Endometrial microvascular endothelial cells (primary cell): ENCODE measurements at regions not wholly inside any gene's neighbourhood (a gene's known extent, or its start where the extent isn't known, plus 50 kb on each side); places are given as distances from the start of the nearest gene placed in this dataset.

ENCODE experiments used
- in situ Hi-C: cut with HindIII; loops from 2 replicates; pipeline ENCODE4 v1.10.0; 2017; ENCODE audit warnings: low sequenced_read_pairs, low pct_unique_long_range_greater_than_20kb; ENCODE audit errors: inconsistent ontology term

DNA sequence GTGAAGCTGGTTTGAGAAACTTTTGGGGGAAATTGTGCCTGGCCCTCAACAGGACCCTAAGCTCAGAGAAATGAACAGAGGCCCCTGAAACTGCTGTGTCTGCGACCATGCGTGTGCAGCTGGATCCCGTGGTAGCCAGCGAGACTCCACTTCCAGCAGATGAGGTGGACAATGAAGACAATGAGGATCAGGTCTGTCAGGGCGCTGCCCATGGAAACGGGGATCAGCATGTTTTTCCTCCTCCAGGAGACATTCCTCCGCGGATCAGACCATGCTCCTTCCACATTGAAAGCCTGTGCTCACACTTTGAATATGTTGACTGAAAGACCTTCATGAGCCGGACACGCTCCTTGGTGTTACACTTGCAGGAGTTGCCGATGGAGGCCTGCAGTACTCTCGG is 1439.8 kb upstream of the ALCAM start:
- in situ Hi-C loops = no loop called here

DNA sequence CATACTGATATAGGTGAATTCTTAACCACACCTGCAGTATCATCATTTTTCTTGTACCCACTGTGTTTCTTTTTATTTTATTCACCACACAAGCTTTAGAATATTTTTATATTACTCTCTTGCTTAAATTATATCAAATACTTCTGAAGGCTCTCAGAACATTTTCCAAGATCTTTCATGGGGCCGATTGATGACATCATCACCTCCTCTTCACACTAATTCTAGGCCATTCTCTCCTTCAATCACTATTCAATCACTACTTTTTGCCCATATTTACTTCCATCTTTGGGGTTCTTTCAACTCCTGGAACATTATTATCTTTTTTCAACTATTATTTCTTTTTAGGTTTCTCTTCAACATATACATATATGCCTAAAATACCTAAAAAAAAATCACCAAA is 1438.8 kb upstream of the ALCAM start:
- in situ Hi-C loops = no loop called here

DNA sequence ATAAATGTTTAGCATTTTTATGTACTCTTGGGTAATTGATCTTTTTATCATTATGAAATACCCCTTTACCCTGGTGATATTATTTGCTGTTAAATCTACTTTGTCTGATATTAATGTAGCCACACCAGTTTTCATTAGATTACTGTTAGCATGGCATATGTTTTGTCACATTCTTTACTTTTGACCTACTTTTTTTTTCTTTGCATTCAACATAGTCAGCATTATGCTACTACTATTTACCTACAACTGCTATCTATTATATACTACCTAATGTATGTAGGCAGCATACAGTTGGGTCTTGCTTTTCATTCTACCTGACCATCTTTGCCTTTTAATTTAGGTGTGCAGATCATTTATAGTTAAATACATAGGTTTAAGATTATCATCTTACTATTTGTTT is 1429.6 kb upstream of the ALCAM start:
- in situ Hi-C loops = no loop called here

DNA sequence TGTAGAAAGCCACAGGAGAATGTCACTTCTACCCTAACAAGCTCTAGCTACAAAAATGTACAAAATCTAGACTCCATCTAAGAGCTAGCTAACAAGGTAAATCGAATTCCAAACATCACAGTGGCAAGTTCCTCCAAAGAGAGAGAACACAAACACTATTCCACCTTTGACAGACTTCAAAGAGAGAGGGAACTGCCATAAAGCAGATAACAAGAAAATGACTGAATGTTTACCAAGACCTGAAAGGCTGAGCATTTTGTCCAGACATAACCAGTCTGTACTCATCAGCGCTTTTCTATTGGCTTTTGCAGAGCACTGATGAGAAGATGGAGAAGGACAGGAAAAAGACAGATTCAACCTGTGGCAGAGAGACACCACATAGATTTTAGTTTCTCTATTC is 1419.6 kb upstream of the ALCAM start:
- in situ Hi-C loops = no loop called here

DNA sequence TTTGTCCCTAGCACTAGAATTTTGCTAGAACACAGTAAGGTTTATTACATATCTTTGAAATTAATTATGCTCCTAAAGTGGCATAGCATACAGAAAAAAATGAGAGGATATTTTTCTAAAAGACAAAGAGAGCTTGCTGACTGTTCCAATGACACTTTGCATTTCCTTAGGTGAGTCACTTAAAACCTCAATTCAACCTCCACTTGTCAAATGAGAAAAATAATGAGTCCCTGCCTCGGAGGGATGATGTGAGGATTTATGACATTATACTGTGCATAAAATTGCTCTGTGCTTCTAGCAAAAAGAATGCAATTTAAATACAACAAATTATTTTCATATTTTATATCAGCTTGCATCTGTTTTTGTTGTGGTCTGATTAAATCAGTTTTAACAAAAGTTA is 1417.0 kb upstream of the ALCAM start:
- in situ Hi-C loops = no loop called here

DNA sequence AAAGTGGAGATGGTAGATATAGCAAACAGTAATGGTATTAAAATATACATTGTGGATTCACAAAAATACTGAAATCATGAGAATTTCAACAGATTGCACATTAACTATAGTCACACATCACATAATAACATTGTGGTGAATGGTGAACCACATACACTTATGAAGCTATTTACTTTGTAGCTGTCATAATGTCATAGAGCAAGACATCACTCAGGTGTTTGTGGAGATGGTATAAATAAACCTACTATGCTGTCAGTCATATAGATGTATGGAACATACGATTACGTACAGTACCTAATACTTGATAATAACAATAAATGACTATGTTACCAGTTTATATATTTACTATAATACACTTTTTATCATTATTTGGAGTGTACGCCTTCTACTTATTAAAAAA is 1416.0 kb upstream of the ALCAM start:
- in situ Hi-C loops = no loop called here

DNA sequence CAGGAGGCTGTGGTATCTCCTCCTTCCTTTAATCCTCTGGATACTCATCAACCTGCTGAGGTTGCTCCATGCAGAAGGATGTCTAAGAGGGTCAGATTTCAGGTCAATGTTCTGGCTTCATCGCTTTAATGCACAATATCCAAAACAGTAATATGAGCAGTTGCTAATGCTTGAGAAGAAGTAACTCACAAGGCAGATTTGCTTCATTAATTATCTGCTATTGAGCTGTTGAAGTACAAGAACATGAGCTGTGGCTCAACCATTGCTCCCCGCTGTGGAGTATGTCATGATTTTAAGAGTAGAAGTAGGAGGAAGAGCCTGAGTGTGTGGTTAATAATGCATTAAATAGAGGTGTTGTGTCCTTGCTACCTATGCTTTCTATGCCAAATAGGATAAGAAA is 1412.9 kb upstream of the ALCAM start:
- in situ Hi-C loops = no loop called here

DNA sequence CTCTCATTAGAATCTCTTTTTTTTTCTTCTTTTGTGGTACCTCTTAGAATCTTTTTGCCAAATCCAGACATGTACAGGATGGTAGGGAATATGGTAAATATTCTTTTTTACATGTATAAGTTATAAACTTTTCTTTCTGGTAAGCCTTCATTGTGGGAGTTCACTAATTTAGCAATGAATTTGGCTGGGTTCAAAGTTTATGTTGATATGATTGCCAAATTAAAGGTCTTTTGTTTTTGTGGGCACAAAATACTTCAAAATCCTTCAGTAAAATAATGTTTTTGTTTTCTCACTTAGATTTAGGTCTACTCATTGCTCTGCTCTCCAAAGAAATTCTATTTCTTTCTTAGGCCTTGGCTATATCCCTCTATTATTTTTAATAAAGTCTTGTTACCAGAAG is 1405.9 kb upstream of the ALCAM start:
- in situ Hi-C loops = no loop called here

DNA sequence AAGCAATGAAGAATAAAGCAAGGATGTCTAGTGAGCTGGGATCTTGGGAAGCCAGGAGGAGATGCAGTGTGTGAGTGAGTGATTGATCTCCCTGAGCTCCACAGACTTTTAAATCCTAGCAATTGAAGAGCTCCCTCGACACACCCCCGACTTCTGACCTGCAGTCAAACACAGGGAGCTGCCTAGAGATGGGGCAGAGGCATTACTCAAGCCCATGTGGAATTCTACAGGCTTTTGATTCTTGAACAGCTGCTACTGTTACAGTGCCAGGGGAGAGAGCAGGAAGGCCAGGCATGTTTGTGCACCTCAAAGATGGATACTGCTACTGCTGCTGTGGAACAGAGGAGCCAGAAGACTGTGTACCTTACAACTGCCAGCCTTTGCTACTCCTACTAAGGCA is 1403.1 kb upstream of the ALCAM start:
- in situ Hi-C loops = no loop called here

DNA sequence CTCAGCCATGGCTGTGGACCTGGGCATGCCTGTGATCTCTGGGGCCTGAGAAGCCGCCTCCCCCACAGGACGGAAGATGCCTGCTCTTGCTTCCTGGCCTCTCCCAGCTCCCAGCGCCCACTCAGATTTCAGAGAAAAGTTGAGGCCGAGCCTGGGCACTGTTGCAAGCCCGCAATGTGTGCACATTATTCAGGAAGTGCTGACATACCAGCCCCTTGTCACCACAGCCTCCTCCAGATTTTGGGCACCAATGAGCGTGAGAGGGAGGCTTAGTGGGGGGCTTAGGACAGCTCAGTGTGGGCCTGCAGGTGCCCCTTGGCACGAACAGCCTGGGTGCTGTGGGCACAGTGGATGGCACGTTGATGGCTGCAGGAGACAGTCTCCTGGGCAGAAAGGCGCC is 1400.9 kb upstream of the ALCAM start:
- in situ Hi-C loops = no loop called here

DNA sequence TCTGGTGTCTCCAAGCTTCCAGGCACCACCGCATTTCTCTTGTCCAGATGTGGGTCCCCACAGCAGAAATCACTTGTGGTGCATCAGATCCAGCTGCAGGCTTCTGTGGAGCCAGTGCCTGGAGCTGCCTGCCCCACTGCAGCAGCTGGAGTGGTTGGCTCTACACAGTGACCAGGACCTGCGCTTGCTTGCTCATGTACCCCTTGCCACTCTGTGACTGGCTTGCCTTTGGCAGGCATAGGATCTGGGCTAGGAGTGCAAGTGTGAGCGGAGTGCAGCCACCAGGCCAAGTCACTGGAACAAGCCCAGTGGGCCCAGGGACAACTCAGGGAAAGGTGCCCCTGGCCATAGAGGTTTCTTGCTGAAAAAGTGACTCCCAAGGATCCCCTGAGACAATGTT is 1400.0 kb upstream of the ALCAM start:
- in situ Hi-C loops = no loop called here

DNA sequence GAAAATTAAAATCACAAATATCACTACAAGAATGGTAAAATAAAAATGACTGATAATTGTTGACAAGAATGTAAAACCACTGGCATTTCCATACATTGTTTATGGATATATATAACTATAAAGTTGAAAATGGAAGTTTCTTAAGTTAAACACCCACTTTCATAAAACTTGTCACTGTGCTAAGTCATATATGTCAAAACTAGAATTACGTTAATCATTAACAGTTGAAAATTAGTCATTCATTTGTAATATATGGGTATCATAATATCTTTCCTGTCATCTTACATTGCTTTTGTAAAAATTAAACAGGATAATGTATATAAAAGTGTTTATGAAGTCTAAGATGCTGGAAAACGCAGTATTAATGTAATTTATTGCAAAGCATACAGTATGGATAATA is 1398.6 kb upstream of the ALCAM start:
- in situ Hi-C loops = no loop called here

DNA sequence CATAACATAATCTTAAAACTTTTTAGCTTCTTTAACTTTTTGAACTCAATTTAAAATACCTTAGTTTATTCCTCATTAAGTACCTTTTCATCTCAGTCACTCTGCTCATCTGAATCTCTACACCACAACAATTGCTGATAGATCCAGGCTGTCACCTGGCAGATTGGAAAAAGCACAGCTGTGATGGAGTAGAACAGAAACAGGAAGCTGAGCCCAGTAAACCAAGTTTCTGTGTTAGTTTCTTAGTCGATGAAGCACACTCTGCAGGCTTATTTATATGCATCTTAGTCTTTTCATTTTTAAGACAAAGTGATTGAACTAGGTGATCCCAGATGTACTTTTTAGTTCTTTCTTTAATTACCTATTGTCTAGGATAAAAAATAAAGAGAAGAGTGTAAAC is 1398.0 kb upstream of the ALCAM start:
- in situ Hi-C loops = no loop called here

DNA sequence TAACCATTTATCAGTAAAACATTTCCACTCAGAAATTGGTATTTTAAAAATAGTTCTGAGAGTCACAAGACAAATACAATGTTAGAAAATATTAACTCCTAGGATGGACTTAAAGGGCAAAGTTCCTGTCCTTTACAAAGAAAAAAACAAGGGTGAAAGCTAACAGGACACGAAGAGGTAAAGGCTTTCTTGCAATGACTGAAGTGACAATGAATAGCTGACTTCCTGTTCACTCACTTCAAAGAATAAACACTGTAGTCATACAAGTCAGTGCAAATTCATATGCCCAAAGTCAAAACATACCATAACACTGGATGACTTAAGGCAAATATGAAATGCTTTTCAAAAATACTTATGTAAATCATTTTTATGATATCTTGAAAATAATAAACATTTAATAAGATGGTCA is 1389.8 kb upstream of the ALCAM start:
- in situ Hi-C loops = no loop called here

DNA sequence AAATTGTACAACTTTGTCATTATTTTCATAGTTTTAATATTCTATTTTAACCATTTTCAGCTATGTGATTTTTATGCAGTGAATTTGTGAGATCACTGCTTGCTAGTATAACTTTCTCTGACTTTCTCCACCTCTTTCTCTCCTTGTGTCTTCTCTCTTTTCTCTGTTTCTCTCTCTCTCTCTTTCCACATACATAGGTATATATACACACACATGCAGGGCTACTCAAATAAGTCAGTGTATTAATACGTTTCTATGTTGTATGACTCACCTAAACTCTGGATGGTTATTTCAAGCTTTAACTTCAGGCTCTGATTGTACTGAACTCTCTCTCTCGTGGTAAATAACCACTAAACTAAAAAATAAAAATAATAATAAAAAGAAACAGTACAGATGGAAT is 1389.3 kb upstream of the ALCAM start:
- in situ Hi-C loops = no loop called here

DNA sequence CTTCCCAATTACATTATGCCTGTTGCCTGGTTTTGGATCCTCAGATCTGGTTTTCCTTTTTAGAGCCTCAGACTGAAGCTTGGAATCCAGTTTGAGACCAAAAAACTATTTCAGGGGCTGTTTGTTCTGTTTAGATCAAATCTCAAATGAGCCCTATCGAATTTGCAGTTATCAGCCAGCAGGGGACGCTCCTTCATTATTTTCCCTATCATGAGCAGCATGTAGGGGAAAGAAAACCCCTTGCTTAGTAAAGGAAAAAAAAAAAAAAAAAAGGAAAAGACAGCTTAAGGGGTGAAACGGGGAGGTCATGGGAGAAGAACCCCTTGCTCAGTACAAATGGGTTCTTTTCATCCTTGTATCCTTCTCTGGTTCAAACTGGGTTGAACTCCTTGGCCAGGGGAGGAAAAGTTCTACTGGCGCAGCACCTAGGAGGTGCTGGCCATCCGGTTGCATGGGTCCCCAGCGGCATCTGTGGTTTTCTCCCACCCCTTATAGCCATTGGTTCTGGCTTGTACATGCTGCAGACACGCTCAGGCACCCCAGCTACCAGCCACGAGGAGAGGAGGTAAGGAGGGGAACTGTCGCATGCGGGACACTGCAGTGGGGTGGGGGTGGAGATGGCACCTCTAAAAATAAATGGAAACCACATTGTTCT is 1375.1 kb upstream of the ALCAM start:
- in situ Hi-C loops = no loop called here

DNA sequence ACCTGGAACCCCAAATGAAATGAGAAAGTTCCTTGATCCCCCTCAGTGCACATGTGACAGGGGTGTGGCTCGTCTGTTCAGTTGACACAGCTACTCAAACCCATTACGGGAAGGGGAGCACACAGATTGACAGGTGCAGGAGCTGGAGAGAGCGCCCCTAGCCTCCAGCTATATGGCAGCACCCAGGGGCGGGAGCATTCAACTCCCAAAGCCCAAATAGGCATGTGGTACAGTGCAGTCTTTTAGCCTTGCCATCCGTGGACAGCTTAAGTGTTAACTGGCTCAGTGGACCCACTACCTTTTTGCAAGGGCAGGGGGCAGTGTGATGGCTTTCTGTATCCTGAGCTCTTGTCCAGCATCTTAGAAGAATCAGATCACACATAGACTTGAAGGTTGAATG is 1374.2 kb upstream of the ALCAM start:
- in situ Hi-C loops = no loop called here

DNA sequence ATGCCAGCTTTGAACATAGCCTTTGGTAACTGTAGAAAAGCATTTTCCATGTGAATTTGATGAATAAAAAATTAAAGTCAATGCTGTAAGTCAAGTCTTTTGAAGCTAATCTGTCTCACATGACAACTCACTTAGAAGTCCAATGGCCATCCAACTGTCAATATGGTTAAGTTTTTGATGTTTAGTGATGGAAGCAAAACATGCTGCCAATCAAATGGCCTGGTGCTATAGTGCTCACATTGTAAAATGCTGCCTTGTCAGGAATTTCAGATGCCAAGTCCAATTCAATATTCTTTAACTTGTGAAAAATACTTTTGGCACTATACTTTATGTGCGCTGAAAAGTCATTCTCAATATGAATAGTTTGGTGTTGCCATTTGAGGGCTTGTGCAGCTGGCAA is 1361.8 kb upstream of the ALCAM start:
- in situ Hi-C loops = no loop called here

DNA sequence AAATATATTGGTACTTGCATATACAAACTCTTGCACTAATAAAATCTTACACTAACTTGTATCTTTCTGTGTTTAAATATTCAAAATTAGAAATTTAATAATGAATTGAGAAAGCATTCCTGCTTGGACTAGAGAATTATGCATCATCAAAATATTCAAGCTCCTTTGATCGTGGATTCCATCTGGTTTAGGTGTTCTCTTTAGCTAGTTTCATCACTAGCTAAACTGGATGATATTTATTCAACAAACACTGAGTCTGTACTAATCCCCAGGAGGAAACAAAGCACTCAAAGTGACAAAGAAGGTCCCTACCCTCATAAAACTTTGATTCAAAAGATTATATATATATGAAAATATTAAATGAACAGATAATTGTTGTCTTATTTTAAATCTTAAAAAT is 1360.9 kb upstream of the ALCAM start:
- in situ Hi-C loops = no loop called here

DNA sequence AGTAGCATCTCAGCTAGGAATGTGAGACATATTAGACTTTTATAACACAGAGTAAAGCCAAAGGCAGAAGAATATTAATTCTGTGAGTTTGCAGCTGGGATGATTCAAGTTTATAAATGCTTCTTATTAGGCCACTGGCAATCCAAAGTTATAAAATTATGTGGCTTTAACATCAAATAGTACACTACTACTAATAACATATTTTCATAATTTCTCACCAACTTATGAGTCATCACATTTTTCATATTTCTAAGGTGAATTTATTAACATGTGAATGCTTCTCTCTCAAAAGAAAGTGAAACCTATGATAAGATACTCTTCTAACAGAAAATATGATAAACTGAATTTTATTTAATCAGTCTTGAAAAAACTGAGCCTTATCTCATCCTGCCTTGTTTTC is 1348.2 kb upstream of the ALCAM start:
- in situ Hi-C loops = no loop called here

DNA sequence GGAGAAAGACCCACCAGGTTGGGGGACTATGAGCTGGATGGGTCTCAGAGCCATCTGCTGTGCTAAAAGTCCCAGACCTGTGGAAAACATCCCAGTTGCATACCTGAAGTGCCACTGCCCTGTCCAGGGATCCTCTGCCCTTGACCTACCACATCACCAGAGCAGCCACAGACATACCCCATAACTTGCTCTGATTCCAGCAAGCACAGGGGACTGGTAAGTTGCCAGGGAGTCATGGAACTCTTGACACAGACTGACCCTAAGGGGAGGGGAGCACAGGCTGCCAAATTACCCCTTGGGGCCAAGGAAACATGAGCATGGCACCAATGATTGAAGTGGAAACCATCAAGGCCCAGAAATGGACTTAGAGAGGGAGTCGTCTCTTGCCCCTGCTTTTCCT is 1335.1 kb upstream of the ALCAM start:
- in situ Hi-C loops = no loop called here

DNA sequence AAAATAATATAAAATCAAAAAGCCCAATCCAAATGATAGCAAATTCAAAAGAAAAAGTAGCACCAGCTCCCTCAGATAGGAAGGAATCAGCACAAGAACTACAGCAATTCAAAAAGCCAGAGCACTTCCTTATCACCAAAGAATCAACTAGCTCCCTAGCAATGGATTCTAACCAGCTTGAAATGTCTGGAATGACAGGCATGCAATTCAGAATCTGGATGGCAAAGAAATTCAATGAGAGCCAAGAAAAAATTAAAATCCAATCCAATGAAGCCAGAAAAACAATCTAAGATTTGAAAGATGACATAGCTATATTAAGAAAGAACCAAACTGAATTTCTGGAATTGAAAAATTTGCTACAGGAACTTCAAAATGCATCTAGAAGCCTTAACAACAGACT is 1334.4 kb upstream of the ALCAM start:
- in situ Hi-C loops = no loop called here
